Osteoblast (primary cell): ENCODE measurements at regions not wholly inside any gene's neighbourhood (a gene's known extent, or its start where the extent isn't known, plus 50 kb on each side); places are given as distances from the start of the nearest gene placed in this dataset.
A peak's percentile ranks its signal among the peaks of the same experiment; 100 is the strongest.

Experiments used
- DNase-seq: peaks from one replicate; pipeline ENCODE4 v3.0.0; 2011; ENCODE audit warnings: low spot score, mixed read lengths; ENCODE audit not compliant: insufficient read length; ENCODE audit errors: missing footprints
- H2AFZ ChIP-seq: 2 replicates; pipeline ENCODE4 v1.6.0; 2011; ENCODE audit warnings: mild to moderate bottlenecking, low read length
- H3K27ac ChIP-seq: 2 replicates; pipeline ENCODE4 v1.5.1; 2011; ENCODE audit warnings: mild to moderate bottlenecking, low read depth, low read length, moderate library complexity
- H3K27me3 ChIP-seq: 2 replicates; pipeline ENCODE4 v1.6.0; 2012; ENCODE audit warnings: mild to moderate bottlenecking, control low read depth, inconsistent platforms, low read length, moderate library complexity; ENCODE audit not compliant: insufficient read depth
- H3K36me3 ChIP-seq: 2 replicates; pipeline ENCODE4 v1.5.1; 2011; ENCODE audit warnings: mild to moderate bottlenecking, low read length, control low read depth, moderate library complexity; ENCODE audit not compliant: insufficient read depth
- H3K4me1 ChIP-seq: 2 replicates; pipeline ENCODE4 v1.5.1; 2011; ENCODE audit warnings: mild to moderate bottlenecking, low read length, control low read depth, moderate library complexity; ENCODE audit not compliant: insufficient read depth
- H3K4me2 ChIP-seq: 2 replicates; pipeline ENCODE4 v1.6.0; 2011; ENCODE audit warnings: mild to moderate bottlenecking, low read length; ENCODE audit not compliant: insufficient read depth
- H3K4me3 ChIP-seq: fragments of 200-600 bp; sonication (generic); 3 replicates; pipeline ENCODE4 v1.5.1; 2012; ENCODE audit warnings: mild to moderate bottlenecking, low read length, inconsistent platforms; ENCODE audit not compliant: insufficient read depth
- H3K79me2 ChIP-seq: 2 replicates; pipeline ENCODE4 v1.6.0; 2012; ENCODE audit warnings: mild to moderate bottlenecking, low read length, control low read depth, inconsistent platforms; ENCODE audit not compliant: insufficient read depth
- H3K9me3 ChIP-seq: 2 replicates; pipeline ENCODE4 v1.5.1; 2011; ENCODE audit warnings: low read depth, low read length, control low read depth
- H4K20me1 ChIP-seq: 2 replicates; pipeline ENCODE4 v1.6.0; 2012; ENCODE audit warnings: mild to moderate bottlenecking, low read length, control low read depth; ENCODE audit not compliant: insufficient read depth
- CTCF ChIP-seq: IDR thresholded peaks from 2 replicates; pipeline ENCODE4 v1.5.1; 2011; ENCODE audit warnings: mild to moderate bottlenecking, low read depth, low read length, moderate library complexity; ENCODE audit errors: extremely low read depth

- DNase-seq: no peak
- Histone ChIP-seq H3K27me3 (no peaks in the 10 kb centered on the region), H4K20me1 (no peaks in the 10 kb centered on the region), H3K79me2 (no peaks in the 10 kb centered on the region), H3K9me3 (no peaks in the 10 kb centered on the region), H3K4me2 (no peak overlapping the region), H3K36me3 (no peaks in the 10 kb centered on the region), H3K4me3 (no peak overlapping the region), H2AFZ (no peak overlapping the region), H3K27ac (no peak overlapping the region), H3K4me1 (no peaks in the 10 kb centered on the region)
- TF ChIP-seq CTCF: no peak
Measured at GRCh38 chr2:163455815-163456214, 280.0 kb downstream of the FIGN start.

GRCh38 chr2:163453920-163454319, 281.9 kb downstream of the FIGN start:
- TF ChIP-seq CTCF: no peak
- no peaks in the 10 kb centered on the region for H3K4me1 ChIP-seq
- no peaks in the 10 kb centered on the region for H3K79me2 ChIP-seq
- no peaks in the 10 kb centered on the region for H3K27me3 ChIP-seq
- no peak overlapping the region for H3K27ac ChIP-seq
- no peaks in the 10 kb centered on the region for H3K9me3 ChIP-seq
- peak; percentile 70 for DNase-seq
- H4K20me1 ChIP-seq: no peaks in the 10 kb centered on the region
- no peak overlapping the region for H2AFZ ChIP-seq
- H3K4me3 ChIP-seq: no peak overlapping the region
- no peaks in the 10 kb centered on the region for H3K36me3 ChIP-seq
- H3K4me2 ChIP-seq: no peak overlapping the region

GRCh38 chr2:163441603-163442002, 294.2 kb downstream of the FIGN start:
- no peaks in the 10 kb centered on the region for H3K4me1 ChIP-seq
- DNase-seq: no peak
- no peaks in the 10 kb centered on the region for H3K27me3 ChIP-seq
- no peaks in the 10 kb centered on the region for H3K79me2 ChIP-seq
- TF ChIP-seq CTCF: no peak
- no peak overlapping the region for H3K4me2 ChIP-seq
- H3K4me3 ChIP-seq: no peak overlapping the region
- no peak overlapping the region for H2AFZ ChIP-seq
- no peaks in the 10 kb centered on the region for H3K36me3 ChIP-seq
- no peaks in the 10 kb centered on the region for H3K9me3 ChIP-seq
- no peak overlapping the region for H3K27ac ChIP-seq
- H4K20me1 ChIP-seq: no peaks in the 10 kb centered on the region

- H3K27ac ChIP-seq: no peak overlapping the region
- no peaks in the 10 kb centered on the region for H3K9me3 ChIP-seq
- H3K4me1 ChIP-seq: no peaks in the 10 kb centered on the region
- no peaks in the 10 kb centered on the region for H4K20me1 ChIP-seq
- H3K79me2 ChIP-seq: no peaks in the 10 kb centered on the region
- no peaks in the 10 kb centered on the region for H3K36me3 ChIP-seq
- H3K4me2 ChIP-seq: no peak overlapping the region
- H2AFZ ChIP-seq: no peak overlapping the region
- TF ChIP-seq CTCF: no peak
- no peaks in the 10 kb centered on the region for H3K27me3 ChIP-seq
- no peak overlapping the region for H3K4me3 ChIP-seq
- no peak for DNase-seq
Measured at GRCh38 chr2:163436963-163437362, 298.8 kb downstream of the FIGN start.
